HG03520 (cell line): ENCODE measurements at regions not wholly inside any gene's neighbourhood (a gene's known extent, or its start where the extent isn't known, plus 50 kb on each side); places are given as distances from the start of the nearest gene placed in this dataset.
"Not testable (repeated sequence)": the region's sequence is repeated elsewhere in the genome, so short reads cannot be mapped to it uniquely, and the experiment has no call there.

Experiments used
- ATAC-seq: cut with Tn5 transposase; IDR thresholded peaks from one replicate; pipeline ENCODE4 v1.9.1; 2021; ENCODE audit warnings: mild to moderate bottlenecking, moderate library complexity; ENCODE audit not compliant: unreplicated experiment

DNA sequence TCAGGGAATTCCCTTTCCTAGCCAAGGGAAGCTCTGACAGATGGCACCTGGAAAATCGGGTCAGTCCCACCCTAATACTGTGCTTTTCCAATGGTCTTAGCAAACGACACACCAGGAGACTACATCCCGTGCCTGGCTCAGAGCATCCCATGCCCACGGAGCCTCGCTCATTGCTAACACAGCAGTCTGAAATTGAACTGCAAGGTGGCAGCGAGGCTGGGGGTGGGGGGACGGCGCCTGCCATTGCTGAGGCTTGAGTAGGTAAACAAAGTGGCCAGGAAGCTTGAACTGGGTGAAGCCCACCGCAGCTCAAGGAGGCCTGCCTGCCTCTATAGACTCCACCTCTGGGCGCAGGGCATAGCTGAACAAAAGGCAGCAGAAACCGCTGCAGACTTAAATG, 279.5 kb upstream of the LUZP2 start:
- not testable (repeated sequence) for ATAC-seq

DNA sequence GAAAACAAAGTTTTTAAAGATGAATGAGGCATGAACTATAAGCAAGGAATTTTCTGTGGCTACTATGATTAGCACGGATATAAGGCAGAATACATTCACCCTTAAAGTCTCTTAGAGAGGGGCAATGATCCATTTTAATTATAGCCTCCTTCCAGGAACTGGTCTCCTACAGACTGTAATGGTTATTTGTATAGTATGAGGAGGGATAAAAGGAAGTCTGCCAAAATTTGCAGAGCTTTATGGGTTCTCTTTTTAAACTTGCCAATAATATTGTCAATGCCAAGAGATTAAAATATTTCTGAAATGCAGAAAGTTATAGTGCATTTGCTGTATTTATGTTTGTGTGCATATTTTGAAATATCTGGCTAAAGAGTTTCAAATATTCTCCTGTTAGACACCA, 271.4 kb upstream of the LUZP2 start:
- ATAC-seq, result no peak

DNA sequence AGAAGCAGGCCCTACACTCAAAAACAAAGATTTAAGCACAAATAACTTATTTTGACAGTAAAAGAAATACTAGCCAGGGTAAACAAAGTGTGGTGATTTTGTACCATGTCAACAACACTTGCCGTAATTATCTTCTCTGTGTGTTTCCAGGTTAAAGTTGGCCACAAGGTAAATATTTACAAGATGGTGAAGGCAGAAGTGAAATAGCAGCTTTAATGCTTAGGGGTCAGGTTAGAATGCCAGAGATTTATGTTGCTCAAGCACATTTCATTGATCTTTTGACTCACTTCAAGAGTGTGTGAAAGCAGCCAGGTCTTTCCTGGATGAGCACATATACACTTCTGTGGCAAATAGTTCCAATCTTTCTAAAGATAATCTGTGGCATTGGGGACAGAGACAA, 270.2 kb upstream of the LUZP2 start:
- ATAC-seq, result no peak

DNA sequence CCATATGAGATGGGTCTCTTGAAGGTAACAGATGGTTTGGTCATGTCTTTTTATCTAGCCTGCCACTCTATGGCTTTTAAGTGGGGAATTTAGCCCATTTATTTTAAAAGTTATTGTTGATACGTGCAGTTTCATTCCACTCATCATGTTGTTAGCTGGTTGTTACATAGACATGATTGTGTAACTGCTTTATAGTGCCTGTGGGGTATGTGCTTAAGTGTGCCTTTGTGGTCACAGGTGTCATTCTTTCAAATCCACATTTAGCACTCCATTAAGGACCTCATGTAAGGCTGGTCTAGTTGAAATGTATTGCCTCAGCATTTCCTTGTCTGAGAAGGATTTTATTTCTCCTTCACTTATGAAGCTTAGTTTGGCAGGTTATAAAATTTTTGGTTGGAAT, 263.8 kb upstream of the LUZP2 start:
- ATAC-seq, result no peak

DNA sequence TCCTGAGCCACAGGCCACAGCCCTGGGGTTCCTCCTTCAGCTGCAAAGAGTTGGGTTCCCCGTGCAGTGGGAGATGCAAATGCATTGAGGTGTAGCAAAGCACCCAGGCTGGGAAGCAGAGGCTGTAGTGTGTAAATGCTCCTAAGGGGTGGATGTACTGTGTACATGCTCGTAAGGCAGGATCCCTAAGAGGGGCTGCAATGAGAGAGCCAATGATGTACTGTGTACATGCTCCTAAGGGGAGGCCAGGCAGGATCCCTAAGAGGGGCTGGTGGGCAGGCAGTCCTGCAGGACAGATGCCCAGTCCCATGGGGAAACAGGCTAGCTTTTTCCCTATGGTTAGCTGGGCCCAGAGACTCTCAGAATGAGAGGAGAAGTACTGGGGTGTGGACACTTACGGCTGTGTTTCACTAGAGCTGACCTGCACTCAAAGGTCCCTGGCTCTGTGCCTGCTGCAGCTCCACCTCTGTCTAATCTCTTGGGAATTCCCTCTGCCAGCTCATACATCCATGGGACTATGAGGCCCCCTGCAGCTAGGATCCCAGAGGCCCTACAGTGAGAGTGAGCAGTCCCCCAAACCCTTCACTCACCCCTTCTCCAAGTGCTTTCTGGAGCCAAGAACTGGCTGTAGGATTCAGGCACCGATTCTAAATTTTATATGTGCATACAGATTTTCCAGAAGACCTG, 261.9 kb upstream of the LUZP2 start:
- no peak for ATAC-seq

DNA sequence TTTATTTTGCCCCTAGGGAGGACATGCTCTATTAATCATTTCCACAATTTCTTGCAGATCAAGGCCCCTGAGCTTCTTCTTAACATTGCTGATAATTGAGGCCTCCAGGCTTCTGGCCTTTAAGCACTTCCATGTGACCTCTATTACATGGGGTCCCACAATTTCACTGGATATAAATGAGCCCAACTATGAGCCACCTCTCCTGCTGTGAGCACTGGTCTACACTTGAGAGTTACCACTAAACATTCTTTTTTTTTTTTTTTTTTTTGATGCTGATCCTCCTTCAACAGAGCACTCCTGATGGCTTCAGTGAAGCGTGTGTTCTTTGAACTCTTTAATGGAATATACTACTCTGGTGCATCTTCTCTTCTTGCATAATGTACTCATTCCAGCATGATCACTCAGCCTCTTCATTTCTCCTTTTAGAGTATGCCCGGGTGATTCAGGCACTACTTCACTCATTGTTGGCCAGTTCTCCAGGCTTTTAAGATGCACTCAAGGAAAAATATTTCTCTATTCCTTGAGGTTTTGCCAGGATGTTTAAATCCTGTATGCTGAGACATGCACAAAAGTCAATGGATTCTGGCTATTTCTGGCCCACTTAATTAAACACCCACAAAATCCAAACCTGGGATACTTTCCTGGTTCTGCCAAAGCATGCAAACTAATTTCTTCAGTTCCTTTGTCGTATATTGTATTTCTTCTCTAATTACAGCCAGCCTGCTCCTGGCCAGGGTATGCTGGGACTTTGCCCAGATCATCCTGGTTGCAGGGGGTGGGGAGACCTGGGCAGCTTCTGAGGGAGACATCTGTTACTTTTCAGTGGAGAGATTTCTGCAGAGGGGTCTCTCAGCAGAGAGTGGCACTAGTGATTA, 257.8 kb upstream of the LUZP2 start:
- ATAC-seq, result no peak

DNA sequence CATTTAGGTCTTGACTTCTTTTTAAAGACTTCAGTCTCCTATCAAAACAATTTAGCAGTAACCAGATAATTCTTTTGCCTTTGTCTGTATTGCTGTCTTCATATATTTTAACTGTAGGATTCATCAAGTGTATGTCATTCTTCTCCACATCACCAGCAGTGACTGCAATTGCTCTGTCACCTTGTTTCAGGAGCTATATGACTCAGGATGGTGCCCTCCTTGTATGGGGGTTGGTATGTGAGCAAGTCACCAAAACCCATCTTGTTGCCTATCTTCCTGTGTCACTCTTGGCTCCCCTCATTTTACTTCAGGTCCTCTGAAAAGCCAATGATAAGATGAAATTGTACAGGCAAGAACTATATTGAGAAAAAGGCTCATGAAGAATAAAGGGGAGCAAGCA, 256.9 kb upstream of the LUZP2 start:
- ATAC-seq, result no peak

DNA sequence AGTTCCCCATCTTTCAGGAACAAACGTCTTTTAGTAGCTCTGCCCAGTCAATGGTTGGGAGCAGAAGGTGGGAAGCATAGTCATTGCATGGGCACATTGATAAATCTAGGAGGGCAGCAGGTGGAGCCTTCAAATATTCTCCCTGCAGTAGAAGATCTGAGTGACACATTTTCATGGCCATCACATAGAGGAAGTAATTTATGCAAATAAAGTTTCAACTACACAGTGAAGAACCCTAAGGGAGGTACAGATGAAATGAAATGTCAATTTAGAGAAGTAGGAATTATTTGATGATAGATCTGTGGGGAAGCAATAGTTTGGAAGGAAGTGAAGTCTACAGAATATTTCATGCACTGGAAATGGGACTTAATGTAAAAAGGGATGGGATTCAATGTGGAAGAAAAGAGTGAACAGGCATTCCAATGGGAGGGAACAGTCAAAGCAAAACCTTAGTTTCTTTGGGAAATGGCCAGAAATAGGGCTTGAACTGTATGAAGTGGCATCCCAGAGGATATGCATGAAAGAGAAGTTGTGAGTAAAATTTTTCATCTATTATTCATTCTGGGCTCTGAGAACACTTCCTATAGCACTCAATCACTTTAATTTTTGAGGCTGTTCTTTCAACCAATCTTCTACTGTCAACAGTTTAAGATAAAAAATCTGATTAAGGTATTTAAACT, 256.2 kb upstream of the LUZP2 start:
- no peak for ATAC-seq

DNA sequence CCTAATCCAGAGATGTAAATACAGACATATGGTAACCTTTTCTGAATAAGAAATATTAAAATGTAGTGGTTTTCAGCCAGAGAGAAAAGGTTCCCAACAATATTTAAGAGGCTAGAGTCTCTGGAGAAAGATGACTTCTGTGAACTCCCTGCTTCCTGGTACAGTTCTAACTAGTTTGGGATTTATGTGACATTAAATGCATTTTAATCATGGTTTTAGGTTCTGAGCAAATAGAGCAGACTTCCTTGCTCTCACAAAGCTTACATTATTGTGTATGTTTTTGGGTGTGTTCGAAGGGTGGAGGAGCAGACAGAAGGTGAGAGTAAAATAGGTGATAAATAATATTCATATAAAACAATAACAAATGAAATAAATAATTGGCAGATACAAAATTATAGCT, 250.1 kb upstream of the LUZP2 start:
- ATAC-seq, result no peak

DNA sequence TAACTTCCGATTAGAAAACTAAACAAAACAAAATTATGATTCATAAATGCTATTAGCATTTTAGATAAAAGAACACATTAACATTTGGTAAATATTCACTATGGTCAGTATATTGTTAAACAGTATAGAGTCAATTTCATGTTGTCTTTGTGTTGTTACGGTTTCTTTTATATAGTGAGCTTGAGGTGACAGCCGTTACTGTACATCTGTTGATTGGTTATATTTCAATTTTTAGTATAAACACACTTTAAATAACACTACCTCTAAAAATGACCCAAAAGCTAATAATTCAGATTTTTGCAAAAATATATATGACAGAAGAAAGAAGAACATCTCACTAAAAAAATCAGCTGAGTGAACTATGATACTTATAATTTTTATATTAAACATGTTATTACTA, 249.0 kb upstream of the LUZP2 start:
- no peak for ATAC-seq

DNA sequence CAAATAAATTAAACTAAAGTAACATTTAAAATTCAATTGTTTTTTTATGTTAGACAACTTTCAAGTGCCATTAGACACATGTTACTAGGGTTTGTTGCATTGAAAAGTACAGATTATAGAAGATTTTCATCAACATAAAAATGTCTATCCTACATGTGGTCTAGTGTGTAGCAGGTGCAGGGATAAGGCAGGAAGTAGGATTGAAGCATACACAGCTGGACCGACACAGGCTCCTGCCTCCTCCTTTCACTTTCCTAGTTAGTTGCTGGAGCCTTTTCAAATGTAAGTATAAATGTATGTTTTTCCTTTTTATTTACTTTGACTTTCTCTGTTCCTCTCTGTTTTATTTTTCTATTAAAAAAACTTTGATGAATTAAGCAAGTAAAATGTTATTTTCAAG, 246.9 kb upstream of the LUZP2 start:
- no peak for ATAC-seq

DNA sequence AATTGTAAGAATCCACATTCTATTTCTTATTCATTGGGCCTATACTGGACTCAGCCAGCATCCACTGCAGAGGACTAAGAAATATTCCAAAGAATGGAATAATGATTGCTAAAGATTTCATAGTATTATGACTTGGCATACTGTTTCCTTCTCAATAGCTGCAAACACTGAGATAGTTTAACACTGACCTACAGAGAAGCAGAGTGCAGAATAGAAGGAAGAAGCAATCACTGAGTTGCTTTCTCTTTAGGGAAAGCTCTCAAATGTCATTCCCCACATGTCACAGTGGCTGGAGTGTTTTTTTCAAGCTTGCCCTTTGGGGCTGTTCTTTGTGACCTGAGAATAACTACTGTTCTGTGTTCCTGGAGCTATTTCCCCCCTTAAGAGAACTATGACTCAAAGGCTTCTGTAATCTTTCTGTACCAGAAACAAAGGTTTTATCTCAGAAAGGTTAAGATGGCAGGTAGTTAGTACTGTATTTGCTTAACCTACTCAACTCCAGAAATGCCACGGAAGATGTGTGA, 243.6 kb upstream of the LUZP2 start:
- ATAC-seq, result no peak

DNA sequence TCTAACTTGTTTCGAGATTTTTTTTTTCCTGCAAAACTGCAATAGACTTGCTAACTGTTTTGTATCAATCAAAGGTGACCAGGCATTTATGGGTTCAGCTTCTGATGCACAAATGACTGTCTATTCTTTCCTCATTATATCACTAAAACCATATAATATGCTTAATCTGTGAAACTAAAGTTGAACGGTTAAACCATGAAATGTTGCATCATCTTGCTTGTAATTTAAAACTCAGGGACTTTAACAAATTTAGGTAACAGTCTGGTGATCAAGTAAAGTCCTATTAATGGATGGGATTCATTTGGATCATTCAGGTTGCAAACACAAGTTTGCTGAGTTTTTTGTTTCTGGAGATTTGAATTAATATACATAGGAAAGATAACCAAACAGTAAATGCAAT, 232.0 kb upstream of the LUZP2 start:
- ATAC-seq, result no peak

DNA sequence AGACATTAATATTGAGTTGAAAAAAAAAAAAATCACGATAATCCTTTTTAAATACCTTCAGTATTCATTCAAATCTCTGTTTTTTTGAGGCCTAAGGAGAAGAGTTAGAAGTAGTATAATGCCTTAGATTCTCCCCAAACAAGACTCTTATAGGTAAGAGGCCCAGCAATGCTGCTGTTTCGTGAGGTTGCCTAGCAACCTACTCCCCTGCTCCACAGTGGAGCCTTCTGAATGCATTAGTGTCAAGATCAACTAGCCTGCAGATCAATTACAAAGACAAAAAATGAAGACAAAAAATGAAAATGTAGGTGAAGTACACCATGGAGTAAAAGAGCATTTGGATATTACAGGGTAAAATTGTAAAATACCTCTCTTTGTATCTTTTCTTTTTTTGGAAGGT, 229.8 kb upstream of the LUZP2 start:
- ATAC-seq, result no peak

DNA sequence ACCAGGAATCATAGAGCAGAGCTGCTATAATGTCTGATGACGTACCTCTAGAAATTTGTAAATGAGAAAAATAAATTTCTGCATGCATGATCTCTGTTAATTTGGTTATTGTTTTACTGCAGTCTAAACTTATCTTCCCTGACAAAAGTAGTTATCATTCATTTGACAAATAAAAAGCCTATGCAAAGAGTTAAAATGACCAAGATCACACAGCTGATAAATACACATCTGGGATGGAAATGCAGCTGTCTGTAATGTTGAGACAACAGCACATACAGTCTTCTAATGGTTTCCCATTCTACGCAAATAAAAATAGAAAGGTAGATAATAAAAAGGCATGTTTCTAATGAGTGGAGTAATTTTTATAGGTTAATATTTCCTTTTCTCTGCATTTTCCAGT, 225.1 kb upstream of the LUZP2 start:
- no peak for ATAC-seq

DNA sequence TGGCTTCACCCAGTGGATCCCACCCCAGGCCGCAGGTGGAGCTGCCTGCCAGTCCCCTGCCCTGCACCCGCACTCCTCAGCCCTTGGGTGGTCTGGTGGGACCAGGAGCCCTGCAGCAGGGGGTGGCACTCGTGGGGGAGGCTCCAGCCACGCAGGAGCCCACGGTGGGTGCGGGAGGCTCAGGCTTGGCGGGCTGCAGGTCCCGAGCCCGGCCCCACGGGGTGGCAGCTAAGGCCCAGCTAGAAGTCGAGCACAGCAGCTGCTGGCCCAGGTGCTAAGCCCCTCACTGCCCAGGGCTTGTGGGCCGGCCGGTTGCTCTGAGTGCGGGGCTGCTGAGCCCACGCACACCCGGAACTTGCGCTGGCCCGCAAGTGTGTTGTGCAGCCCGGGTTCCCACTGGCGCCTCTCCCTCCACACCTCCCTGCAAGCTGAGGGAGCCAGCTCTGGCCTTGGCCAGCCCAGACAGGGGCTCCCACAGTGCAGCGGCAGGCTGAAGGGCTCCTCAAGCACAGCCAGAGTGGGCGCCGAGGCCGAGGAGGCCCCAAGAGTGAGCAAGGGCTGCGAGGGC, 222.6 kb upstream of the LUZP2 start:
- ATAC-seq, result not testable (repeated sequence)

DNA sequence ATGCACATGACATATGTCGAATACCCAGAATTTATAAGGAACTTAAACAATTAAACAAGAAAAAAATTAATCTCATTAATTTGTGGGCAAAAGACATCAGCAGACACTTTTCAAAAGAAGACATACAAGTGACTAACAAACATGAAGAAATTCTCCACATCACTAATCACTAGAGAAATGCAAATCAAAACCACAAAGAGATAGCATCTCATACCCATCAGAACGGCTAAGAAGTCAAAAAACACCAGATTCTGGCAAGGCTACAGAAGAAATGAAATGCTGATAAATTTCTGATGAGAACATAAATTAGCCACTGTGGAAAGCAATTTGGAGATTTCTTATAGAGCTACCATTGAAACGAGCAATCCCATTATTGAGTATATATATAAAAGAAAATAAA, 210.6 kb upstream of the LUZP2 start:
- no peak for ATAC-seq

DNA sequence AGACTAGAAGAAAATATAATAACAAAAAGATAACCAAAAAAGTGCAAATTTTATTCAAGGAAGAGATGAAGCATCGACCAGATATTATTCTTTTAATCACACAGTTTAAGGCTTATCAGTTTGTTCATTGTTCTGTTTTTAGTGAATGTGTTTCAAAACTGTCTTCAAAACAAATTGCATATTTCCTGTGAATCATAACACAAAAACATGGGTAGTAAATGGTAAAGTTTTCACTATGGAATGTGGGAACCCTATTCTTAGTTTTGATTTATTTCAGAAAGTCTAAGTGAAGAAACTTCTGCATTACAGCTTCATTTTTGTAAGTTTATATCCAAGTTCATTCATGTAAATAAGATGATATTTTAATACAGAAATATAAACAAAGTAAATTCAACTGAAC, 207.6 kb upstream of the LUZP2 start:
- ATAC-seq, result no peak

DNA sequence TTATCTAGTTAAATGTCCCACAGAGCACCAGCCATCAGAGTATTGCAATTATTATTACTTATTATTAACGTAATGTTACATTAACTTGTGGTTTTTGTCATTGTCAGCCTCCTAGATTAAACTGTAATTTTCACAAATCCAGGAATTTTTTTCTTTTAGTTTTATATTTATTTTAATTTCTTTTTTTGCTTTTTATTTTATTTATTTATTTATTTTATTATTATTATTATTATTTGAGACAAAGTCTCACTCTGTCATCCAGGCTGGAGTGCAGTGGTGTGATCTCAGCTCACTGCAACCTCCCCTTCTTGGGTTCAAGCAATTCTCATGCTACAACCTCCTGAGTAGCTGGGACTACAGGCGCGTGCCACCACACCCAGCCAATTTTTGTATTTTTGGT, 202.9 kb upstream of the LUZP2 start:
- ATAC-seq, result no peak

DNA sequence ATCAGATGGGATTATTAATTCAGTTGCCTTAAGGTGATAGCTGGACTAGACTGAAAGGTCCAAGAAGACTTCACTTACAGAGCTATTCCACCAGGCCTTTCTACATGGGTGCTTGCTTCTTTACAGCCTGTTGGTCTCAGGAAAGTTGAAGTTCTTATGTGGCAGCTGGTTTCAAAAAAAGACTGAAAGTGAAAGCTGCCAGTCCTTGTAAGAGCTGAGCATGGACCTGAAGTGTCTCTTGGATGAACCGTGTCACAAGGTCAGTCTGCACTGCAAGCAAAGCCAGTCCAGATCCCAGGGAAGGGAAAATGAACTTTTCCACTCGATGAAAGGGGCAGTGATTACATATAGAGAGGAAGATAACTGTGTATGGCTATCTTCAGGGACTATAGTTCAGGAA, 201.5 kb upstream of the LUZP2 start:
- no peak for ATAC-seq

DNA sequence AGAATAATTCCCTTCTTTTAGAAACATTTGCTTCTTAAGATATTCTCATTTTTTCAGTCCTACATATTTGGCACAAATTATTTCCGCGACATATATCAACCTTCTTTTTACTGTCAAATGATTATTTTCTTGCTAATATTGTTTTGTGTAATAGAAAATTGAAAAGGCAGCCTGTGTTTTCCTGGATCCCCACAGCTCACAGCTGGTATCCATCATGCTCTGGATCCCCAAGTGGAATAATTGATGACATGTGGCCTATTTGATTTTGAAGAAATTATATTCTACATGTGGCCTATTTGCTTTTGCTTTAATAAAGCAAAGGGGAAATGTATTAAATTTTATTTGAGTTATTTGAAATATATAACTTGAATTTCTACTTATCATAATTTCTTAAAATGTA, 199.4 kb upstream of the LUZP2 start:
- no peak for ATAC-seq
